ENCODE measurements at regions not wholly inside any gene's neighbourhood (a gene's known extent, or its start where the extent isn't known, plus 50 kb on each side); places are given as distances from the start of the nearest gene placed in this dataset.

DNA sequence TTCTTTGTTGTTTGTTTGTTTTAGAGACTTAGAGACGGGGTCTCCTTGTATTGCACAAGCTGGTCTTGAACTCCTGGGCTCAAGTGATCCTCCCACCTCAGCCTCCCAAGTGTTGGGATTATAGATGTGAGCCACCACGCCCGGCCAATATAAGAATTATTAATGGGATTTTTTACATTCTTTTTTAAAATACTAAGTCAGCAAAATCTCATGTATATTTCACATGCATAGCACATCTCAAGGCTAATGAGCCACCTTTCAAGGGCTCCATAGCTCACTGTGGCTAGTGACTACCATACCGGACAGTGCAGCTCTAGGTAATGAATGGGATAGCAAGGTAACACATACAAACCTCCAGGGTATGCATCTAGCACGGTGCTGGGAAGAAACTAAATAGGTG lies 361.4 kb downstream of the SAMD5 start:
- DNase-seq, result no peak

DNA sequence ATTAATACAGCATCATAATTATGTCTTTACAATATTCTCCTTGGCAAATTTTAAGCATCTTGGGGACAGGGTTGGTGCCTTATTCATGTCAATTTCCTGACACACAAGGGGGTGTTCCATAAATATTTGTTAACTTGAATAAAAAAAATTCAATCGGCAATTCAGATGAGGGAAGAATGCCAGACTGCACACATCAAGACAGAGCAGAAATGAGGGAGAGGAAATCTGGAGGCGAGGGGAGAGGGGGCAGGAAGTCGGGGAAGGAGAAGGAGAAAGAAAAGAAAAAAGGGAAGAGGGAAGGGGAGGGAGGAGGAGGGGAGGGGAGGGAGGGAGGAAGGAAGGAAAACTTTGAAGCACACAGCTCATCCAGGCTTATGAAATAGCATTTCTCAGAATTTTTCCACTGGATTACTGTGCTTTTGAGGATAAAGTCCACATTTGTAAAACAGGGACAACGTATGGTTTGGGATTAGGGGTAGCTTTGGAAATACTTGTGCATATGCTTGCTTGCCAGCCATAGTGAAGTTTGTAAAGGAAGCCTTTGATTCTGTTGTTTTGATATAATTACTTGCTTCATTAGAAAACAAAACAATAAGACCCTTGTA lies 362.1 kb downstream of the SAMD5 start:
- no peak for DNase-seq

DNA sequence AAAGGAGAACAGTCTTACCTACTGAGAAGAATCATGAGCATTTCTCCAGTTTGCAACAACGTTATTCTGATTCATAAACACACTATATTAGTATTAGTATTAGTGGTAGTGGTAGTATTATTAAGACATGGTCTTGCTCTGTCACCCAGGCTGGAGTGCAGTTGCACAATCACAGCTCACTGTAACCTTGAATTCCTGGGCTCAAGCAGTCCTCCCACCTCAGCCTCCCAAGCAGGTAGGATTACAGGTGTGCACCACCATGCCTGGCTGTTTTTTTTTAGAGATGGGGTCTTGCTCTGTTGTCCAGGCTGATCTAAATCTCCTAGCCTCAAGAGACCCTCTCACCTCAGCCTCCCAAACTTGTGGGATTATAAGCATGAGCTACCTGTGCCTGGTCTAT lies 363.5 kb downstream of the SAMD5 start:
- no peak for DNase-seq

DNA sequence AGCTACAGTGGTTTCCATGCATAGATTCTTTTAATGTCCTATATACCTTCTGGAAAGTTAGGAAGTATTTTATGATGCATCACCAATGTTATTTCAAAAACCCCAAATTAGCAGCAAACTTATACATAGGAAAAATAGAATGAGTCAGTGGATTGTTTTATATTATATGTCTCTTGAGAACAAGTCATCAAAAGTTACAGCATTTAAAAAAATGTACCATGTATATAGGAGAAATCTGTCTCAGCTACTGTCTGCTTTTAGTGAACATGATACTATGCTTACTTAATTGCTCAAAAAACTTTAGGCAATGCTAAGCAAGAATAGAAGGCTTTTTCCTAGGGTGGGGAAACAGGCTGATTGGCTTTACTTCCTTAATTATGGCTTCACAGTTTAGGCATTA lies 365.3 kb downstream of the SAMD5 start:
- no peak for DNase-seq

DNA sequence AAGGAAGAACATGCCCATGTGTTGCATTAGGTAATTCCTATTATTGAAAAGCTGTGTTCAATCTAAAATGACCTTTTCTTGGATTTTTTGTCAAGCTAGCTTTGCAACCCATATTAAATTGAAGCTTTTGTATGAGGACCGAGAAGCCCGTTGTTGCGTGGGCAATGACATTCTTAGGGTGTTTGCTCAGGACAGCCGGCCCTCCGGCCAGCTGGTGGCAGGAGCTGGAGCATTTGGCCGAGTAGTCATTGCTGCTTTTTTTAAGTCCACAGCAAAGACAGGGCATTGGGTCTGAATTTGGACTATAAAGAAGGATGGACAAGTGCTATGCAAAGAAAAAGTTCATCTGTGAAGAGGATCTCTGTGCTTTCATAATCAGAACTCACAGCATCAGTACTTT lies 365.8 kb downstream of the SAMD5 start:
- no peak for DNase-seq

DNA sequence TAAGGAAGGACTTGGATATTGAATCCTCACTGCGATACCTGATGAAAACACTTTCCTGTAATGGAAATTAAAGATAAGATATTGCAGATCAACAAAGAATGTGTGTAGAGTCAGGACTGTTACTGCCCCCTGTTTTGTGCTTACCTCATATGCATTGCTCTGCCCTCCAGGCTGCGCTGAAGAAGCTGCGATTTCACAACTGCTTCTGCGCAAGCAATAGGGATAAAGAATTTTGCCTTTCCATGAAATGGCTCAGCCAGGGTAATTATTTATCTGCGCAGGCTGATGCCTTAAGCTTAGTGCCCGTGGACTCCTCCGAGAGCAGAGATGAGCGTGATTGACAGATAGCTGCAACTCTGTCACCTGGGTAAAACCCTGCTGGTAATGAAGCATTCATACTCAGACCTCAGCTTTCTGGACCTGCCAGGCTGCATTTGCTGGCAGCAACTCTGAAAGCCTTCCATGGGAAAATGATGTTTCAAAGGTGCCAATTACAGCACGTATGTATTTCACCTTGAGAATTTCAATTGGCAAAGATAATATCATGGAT lies 370.6 kb downstream of the SAMD5 start:
- DNase-seq, result no peak

DNA sequence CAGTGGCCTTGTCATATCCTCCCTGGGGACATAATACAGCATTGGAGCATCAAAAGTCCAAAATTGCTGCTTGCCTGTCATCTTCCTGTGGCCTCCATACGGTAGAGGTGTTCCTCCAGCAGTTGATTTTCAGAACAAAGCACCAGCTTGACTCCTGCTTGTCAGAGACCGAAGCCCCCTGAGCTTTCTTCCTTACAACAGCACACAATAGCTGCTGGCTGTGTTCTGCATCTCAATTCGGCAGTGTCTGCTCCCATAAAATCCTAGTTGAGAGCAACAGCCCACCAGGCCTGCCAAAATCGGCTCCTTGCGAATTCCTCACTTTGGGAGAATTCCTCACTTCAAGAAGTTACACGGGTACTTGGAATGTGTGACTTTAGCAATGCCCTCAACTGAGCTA lies 372.9 kb downstream of the SAMD5 start:
- no peak for DNase-seq

DNA sequence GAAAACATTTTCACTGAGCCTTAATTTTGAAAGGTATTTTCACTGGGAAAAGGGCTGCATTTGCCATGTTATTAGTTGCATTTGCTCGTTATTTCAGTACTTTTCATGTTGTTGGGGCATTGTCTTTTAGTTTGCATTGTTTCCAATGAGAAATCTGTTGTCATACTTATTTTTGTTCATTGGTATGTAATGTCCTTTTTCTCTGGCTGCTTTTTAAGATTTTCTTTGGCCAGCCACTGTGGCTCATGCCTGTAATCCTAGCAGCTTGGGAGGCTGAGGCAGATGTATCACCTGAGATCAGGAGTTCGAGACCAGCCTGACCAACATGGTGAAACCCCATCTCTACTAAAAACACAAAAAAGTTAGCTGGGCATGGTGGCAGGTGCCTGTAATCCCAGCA lies 379.9 kb downstream of the SAMD5 start:
- no peak for DNase-seq

DNA sequence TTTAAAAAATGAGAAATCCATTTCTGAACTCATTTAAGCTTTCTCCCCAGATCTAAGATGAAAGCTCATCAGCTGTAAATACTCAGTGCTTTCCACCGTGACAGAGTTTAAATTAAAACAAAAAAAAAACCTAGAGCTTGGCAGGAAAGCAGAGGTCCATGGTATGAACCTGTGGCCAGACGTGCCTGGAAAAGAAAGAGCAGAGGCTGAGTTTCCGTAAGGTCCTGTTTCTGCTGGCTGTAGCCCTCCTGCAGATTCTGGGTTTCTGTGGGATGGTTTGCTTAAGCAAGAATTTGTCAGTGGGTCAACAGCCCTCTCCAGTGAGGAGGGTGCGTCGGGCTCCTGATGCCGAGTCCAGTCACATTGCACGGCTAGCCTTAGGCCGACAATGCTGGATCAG lies 383.2 kb downstream of the SAMD5 start:
- DNase-seq, result no peak

DNA sequence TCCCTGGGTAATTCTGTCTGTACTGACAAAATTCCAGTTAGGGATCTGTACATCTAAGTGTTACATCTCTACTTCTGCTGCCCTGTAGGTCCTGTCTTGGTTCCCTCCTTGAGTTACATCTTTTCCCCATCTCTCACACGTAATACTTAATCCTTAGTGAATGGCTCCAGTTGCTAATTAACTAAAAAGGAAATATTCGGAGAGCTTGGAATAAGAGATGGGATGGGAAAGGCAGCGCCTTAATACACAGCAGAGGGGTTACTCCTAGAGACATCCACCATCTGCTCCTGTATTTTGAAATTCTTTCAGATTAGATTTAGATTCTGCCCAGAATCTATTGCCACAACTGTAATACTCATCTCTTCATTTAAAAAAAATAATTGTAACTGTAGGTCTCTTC lies 384.0 kb downstream of the SAMD5 start:
- DNase-seq, result no peak

DNA sequence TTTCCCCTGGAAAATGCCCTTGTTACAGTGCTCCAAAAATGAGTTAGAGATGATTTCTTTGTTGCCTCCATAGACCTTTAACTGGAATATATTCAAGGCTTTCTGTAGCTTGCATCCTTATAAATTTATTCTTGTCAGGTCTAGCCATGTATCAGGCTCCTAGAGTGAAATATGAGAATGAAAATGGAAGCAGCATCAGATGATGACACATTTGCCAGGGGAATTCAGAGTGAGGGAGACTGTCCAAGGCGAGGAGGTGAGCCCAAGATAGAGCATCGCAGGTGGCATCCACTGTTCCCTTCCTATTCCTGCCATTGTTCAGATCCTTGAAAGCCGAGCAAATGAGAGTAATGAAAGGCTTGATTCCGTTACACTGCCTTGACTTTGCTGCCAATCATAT lies 386.8 kb downstream of the SAMD5 start:
- no peak for DNase-seq

DNA sequence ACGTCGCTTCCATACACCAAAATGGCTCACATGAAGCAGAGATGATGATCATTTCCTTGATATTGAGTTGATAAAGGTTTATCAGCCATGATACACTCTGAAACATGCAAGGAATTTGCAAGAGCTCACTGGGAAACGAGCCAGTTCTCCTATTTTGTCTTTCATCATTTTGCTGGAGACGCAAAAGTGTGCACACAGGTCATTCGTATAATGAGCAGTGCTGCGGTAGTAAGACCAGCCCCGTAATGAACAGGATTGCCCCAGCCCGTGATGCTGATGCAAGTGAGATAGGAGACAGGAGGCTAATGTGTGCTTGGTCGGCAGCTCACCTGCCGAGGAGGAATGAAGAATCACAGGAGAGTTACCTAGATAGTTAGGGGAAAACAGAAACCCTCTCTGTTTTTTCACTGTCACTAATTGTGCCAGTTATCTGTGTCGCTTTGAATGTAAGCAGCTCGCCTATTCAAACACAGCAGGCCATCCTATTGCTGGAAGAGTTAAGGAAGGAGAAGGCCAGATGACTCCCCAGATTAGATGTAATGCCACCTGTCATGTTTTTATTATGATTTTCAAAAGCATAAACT lies 391.8 kb downstream of the SAMD5 start:
- no peak for DNase-seq

DNA sequence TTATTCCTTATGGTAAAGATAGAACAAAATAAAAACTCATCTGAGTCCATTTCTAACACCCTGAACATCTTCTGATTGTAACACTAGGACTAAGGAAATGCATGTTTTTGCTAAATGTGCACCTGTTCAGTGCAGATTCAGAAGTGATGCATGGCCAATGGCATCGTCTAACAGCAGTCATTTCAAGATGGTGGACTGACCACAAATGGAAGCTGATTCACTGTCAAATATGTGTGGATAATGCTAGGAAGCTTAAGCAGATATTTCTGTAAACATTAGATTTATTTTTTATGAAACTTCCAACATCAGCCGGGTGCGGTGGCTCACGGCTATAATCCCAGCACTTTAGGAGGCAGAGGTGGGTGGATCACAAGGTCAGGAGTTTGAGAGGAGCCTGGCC lies 394.8 kb downstream of the SAMD5 start:
- DNase-seq, result no peak

DNA sequence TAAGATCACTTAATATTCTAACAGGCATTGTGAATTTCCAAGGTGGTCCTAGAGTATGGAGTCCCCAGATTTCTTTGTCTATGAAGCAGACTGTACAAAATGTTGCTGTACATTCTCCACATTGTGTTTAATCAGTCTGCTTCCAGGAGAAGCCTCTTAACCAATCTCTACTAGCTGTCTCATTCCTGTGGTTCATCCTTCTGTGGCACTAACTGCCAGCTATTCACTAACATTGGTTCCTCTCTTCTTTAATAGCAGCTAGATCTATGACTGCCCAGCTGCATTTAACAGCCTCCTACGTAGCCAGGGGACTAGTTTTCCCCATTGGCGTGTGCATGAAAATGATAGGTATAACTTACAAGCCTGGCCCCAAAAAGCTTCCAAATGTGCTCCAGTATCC lies 395.4 kb downstream of the SAMD5 start:
- no peak for DNase-seq

DNA sequence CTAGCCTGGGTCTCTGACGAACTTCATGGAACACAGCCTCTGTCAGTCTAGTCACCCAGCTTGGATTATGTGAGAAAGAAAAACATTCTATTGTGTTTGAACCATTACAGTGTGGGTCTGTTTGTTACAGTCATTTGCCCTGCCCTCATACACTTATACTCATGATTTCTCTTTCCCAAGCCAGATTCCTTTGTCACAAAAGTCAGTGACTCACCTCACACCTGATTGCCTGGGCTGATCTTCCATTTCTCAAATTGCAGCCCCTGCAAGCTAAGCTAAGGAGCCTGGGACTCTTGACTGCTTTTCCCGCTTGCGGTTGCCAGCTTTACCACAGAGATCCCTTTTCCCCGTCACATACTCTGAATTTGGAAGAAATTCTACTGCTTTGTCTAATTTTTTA lies 395.9 kb downstream of the SAMD5 start:
- no peak for DNase-seq

DNA sequence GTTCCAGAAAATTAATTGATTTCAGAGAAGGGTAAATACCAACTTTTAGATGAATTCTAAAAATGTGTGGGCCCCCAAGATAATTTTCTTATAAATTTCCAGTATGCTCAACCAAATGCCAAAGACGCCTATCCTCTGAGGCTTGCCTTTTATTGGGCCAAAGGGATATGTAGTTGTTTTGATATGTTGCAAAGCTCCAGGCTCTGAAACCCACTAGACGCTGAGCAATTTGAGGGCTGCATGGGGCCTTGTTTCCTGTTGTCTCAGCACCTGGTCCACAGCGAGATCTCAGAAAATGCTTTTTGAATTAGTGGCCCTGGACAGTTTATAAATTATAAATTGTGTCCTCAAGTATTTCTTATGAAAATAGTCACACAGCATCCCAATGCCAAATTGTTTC lies 397.2 kb downstream of the SAMD5 start:
- no peak for DNase-seq

DNA sequence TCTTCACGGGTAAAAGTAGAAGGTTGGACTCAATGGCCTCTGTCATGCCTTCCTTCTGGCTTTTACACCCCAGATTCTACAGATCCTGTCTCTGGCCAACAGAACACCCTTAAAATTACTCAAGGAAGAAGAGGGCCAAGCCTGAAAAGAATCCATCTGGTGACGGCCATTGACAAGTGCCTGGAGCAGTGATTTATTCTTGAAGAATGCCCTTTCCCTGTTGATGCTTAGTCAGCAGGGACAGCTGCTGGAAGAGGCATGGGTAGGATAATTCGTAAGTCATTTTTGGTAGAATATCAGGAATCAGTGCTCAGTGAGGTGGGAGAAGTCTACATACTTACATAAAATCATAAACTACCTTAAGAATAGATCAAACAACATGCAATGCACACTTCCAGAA lies 397.9 kb downstream of the SAMD5 start:
- DNase-seq, result no peak

DNA sequence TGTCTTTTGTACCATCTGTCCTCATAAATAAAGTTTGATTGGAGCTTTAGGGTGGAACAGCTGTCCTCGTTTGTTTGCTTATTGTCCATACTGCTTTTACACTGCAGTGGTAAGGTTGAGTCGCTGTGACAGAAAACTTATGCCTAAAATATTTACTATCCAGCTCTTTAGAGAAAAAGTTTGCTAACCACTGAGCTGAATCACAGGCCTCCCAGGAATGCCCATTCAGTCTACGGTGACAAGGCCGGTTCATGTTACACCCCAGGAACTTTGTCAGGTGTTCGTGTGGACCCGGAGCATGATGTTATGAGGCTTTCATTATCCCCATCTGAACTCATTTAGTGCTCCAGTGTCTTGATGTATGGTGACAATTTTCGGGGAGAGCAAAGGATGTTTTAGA lies 401.1 kb downstream of the SAMD5 start:
- no peak for DNase-seq

DNA sequence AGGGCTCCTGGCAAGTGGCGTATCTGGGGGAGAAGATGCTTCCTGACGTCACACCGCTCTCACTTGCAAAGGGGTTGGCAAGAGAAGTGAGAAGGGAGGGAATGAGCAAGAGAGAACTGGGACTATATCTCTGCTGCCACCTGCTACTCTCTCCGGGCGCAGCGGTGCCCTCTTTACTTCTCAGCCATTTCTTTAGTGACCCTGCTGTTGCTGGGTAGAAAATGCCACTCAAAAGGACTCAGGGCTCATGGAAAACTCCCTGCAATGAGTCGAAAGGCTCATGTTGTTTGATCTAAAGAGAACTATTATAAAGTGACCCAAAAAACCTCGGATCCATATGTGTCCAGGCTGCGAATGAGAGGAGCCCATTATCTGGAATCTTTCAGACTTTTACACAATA lies 401.8 kb downstream of the SAMD5 start:
- DNase-seq, result no peak

DNA sequence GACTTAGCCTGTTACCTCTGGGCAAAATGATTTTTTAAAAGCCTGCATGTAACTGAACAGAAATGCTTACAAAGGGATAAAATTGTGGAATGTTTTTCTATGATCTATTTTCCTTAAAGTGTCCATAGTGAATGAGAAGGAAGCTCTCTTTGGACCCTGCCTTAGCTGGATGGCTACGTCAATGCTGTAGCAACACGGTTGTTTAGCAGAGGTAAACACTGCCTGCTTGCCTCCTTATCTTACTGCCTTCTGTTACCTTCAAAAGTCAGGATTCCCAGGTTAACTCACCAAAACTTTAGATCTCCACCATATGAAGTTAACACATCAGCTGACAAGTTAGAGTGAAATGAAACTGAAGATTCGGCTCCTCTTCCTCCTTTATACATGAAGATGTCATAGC lies 402.6 kb downstream of the SAMD5 start:
- no peak for DNase-seq

DNA sequence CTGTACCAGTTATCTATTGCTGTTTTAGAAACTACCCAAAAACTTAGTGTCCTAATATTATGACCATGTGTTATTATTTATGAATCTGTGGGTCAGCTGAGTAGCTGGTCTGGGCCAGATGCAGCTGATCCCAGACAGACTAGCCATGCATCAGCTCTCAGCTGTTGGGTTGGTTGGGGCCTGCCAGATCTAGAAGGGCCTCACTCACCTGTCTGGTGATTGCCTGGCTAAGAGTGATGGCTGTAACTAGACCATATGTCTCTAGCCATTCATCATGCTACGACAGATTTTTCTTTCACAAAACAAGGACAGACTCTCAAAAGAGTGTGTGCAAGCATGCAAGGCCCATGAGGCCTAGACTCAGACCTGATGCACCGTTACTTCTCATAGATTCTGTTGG lies 403.2 kb downstream of the SAMD5 start:
- no peak for DNase-seq

DNA sequence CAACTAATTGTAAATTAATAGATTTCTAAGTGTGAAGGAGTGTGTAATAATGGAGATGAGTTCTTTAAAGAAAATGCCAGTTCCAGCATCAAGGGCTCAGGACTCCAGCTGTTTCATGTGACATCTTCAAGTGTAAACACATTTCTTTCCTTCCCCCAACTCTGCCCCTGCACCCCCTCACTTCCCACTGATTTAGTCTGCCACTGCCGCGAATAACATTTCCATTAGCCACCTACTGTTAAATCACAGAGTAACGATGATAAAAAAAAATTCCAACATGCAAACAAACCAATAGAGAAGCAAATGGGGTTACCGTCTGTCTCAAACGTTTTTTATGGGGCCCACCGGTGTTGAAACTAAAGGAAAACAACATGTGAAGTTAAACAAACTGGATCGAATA lies 414.3 kb downstream of the SAMD5 start:
- DNase-seq, result no peak

DNA sequence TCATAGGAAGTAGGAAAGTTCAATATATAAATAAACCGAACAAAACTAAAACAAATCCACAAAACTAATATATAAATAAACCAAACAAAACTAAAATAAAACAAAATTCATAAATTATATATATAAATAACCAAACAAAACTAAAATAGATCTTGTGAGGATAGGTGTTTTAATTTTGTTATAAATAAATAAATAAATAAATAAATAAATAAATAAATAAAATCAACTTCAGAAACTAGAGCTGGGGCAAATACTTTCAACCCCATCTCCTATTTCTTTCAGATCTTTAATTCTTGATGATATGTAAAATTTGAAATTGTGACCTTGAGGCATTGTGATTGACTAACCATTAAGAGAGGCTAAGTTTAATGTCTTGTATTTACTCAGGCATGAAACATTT lies 416.1 kb downstream of the SAMD5 start:
- no peak for DNase-seq

DNA sequence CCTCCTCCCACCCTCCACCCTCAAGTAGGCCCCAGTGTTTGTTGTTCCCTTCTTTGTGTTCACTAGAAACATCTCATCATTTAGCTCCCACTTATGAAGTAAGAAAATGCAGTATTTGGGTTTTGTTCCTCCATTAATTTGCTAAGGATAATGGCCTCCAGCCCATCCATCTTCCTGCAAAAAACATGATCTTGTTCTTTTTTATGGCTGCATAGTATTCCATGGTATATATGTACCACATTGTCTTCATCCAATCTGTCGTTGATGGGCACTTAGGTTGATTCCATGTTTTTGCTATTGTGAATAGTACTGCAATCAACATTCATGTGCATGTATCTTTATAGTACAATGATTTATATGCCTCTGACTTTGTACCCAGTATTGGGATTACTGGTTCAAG lies 416.8 kb upstream of the SASH1 start:
- DNase-seq, result no peak

DNA sequence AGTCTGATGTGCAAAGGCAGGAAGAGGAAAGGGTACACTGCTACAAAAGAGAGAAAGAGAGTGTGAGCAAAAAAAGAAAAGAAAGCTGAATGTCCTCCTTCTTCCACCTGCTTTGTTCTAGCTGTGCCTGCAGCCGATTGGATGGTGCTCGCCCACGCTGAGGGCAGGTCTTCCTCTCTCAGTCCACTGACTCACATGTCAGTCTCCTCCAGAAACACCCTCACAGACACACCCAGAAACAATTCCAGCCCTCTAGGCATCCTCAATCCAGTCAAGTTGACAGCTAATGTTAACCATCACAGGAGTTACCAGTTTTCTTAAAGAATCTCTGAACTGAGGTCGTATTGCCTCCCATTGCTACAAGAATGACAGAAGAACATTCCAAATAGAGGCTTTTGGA lies 411.9 kb upstream of the SASH1 start:
- no peak for DNase-seq

Data from OCI-M1 (cell line).